ENCODE measurements at regions not wholly inside any gene's neighbourhood (a gene's known extent, or its start where the extent isn't known, plus 50 kb on each side); places are given as distances from the start of the nearest gene placed in this dataset.

DNA sequence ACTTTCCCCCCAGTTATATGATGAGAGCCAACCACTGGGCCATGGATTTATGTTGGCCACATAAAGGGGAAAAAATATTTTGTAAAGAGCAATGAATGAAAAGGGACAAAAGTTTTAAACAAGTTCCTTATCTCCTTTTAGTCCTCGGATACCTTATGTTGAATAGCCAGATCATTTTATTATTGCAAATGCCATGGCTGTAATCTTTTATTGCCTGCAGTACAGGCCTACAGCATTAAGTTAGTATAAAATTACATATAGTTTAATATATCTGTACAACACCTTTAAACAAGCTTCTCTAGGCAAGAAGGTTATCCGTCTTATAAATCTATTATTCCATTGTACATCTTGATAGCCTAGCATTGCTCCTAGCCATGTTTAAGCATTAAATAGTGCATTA, 93.9 kb upstream of the SLC35B3 start:
- TF ChIP-seq CTCF (IDR thresholded peaks at IDR 0.05) (no peak), POLR2A (IDR thresholded peaks at IDR 0.05) (no peak), POLR2AphosphoS5 (IDR thresholded peaks at IDR 0.05; ENCODE audit: insufficient read depth in 1 of 2, low read depth in 1 of 2) (no peak)

Measured in vagina (tissue), 2 donors.